Stimulated activated CD4-positive, alpha-beta T cell treated with anti-CD3 and anti-CD28 coated beads, Interleukin-4, amount 100 ng/mL, for 24 hours (primary cell): ENCODE measurements at regions not wholly inside any gene's neighbourhood (a gene's known extent, or its start where the extent isn't known, plus 50 kb on each side); places are given as distances from the start of the nearest gene placed in this dataset.

ENCODE experiments used
- DNase-seq: peaks from one replicate; pipeline ENCODE4 v3.0.0-alpha.2; 2020

- no peak for DNase-seq
These were observed 1074.2 kb upstream of the ZEB2 start for GRCh38 chr2:145593991-145594614.

GRCh38 chr2:145593280-145593679 lies 1073.4 kb upstream of the ZEB2 start:
- DNase-seq: no peak

GRCh38 chr2:145592361-145592760 lies 1072.4 kb upstream of the ZEB2 start:
- no peak for DNase-seq

GRCh38 chr2:145591109-145591809 lies 1071.3 kb upstream of the ZEB2 start:
- no peak for DNase-seq

GRCh38 chr2:145587922-145588321 lies 1068.0 kb upstream of the ZEB2 start:
- DNase-seq: no peak

- DNase-seq: no peak
These were observed 1064.4 kb upstream of the ZEB2 start for GRCh38 chr2:145584353-145584752.

- no peak for DNase-seq
These were observed 1053.7 kb upstream of the ZEB2 start for GRCh38 chr2:145573608-145574007.

- DNase-seq: no peak
These were observed 1052.3 kb upstream of the ZEB2 start for GRCh38 chr2:145572238-145572637.

- DNase-seq: no peak
These were observed 1049.2 kb upstream of the ZEB2 start for GRCh38 chr2:145569108-145569507.

- no peak for DNase-seq
These were observed 1044.1 kb upstream of the ZEB2 start for GRCh38 chr2:145563741-145564615.

- DNase-seq: no peak
These were observed 1041.2 kb upstream of the ZEB2 start for GRCh38 chr2:145561152-145561551.

- DNase-seq: no peak
These were observed 1038.9 kb upstream of the ZEB2 start for GRCh38 chr2:145558617-145559350.

GRCh38 chr2:145555360-145555759 lies 1035.4 kb upstream of the ZEB2 start:
- DNase-seq: no peak

- DNase-seq: no peak
These were observed 1031.8 kb upstream of the ZEB2 start for GRCh38 chr2:145551686-145552085.

- no peak for DNase-seq
These were observed 1028.6 kb upstream of the ZEB2 start for GRCh38 chr2:145548479-145548878.

- DNase-seq: no peak
These were observed 1027.7 kb upstream of the ZEB2 start for GRCh38 chr2:145547620-145548019.

GRCh38 chr2:145546091-145546490 lies 1026.2 kb upstream of the ZEB2 start:
- no peak for DNase-seq

GRCh38 chr2:145543856-145544255 lies 1023.9 kb upstream of the ZEB2 start:
- no peak for DNase-seq

GRCh38 chr2:145543155-145543554 lies 1023.2 kb upstream of the ZEB2 start:
- no peak for DNase-seq

- DNase-seq: no peak
These were observed 1021.1 kb upstream of the ZEB2 start for GRCh38 chr2:145541028-145541427.

GRCh38 chr2:145538661-145539350 lies 1018.9 kb upstream of the ZEB2 start:
- DNase-seq: no peak

GRCh38 chr2:145530653-145531052 lies 1010.7 kb upstream of the ZEB2 start:
- DNase-seq: no peak

GRCh38 chr2:145524836-145525235 lies 1004.9 kb upstream of the ZEB2 start:
- no peak for DNase-seq
